ENCODE measurements at regions not wholly inside any gene's neighbourhood (a gene's known extent, or its start where the extent isn't known, plus 50 kb on each side); places are given as distances from the start of the nearest gene placed in this dataset.

- Histone ChIP-seq H3K27ac (ENCODE audit: low read length) (no peak overlapping the region), H3K4me3 (ENCODE audit: low read depth in 1 of 2, low read length in 2 of 2) (no peak overlapping the region), H3K4me1 (ENCODE audit: control insufficient read depth in 1 of 2, insufficient read depth in 2 of 2, low read length in 2 of 2) (peaks cover 0 to 3% of the 10 kb centered on the region in 2 donors), H3K27me3 (ENCODE audit: low read depth, low read length) (no peaks in the 10 kb centered on the region), H3K9me3 (ENCODE audit: control insufficient read depth in 1 of 2, low read length in 2 of 2) (no peaks in the 10 kb centered on the region), H3K36me3 (ENCODE audit: control insufficient read depth in 1 of 2, insufficient read depth in 2 of 2, low read length in 2 of 2) (no peaks in the 10 kb centered on the region)
Observed at GRCh38 chr9:18036422-18037187, 437.3 kb upstream of the ADAMTSL1 start.

GRCh38 chr9:18037981-18038380 is 436.0 kb upstream of the ADAMTSL1 start:
- Histone ChIP-seq H3K36me3 (ENCODE audit: control insufficient read depth in 1 of 2, insufficient read depth in 2 of 2, low read length in 2 of 2) (no peaks in the 10 kb centered on the region), H3K27me3 (ENCODE audit: low read depth, low read length) (no peaks in the 10 kb centered on the region), H3K9me3 (ENCODE audit: control insufficient read depth in 1 of 2, low read length in 2 of 2) (no peaks in the 10 kb centered on the region), H3K27ac (ENCODE audit: low read length) (no peak overlapping the region), H3K4me1 (ENCODE audit: control insufficient read depth in 1 of 2, insufficient read depth in 2 of 2, low read length in 2 of 2) (peaks cover 0 to 3% of the 10 kb centered on the region in 2 donors), H3K4me3 (ENCODE audit: low read depth in 1 of 2, low read length in 2 of 2) (no peak overlapping the region)

GRCh38 chr9:18040327-18040726 is 433.6 kb upstream of the ADAMTSL1 start:
- Histone ChIP-seq H3K4me1 (ENCODE audit: control insufficient read depth in 1 of 2, insufficient read depth in 2 of 2, low read length in 2 of 2) (peaks cover 0 to 3% of the 10 kb centered on the region in 2 donors), H3K9me3 (ENCODE audit: control insufficient read depth in 1 of 2, low read length in 2 of 2) (no peaks in the 10 kb centered on the region), H3K27me3 (ENCODE audit: low read depth, low read length) (no peaks in the 10 kb centered on the region), H3K36me3 (ENCODE audit: control insufficient read depth in 1 of 2, insufficient read depth in 2 of 2, low read length in 2 of 2) (no peaks in the 10 kb centered on the region), H3K27ac (ENCODE audit: low read length) (no peak overlapping the region), H3K4me3 (ENCODE audit: low read depth in 1 of 2, low read length in 2 of 2) (no peak overlapping the region)

- Histone ChIP-seq H3K27ac (ENCODE audit: low read length) (no peak overlapping the region), H3K36me3 (ENCODE audit: control insufficient read depth in 1 of 2, insufficient read depth in 2 of 2, low read length in 2 of 2) (no peaks in the 10 kb centered on the region), H3K4me3 (ENCODE audit: low read depth in 1 of 2, low read length in 2 of 2) (no peak overlapping the region), H3K9me3 (ENCODE audit: control insufficient read depth in 1 of 2, low read length in 2 of 2) (no peaks in the 10 kb centered on the region), H3K27me3 (ENCODE audit: low read depth, low read length) (no peaks in the 10 kb centered on the region), H3K4me1 (ENCODE audit: control insufficient read depth in 1 of 2, insufficient read depth in 2 of 2, low read length in 2 of 2) (peaks cover 3% of the 10 kb centered on the region in 2 donors)
Observed at GRCh38 chr9:18043978-18044377, 430.0 kb upstream of the ADAMTSL1 start.

GRCh38 chr9:18045326-18045725 is 428.6 kb upstream of the ADAMTSL1 start:
- Histone ChIP-seq H3K4me3 (ENCODE audit: low read depth in 1 of 2, low read length in 2 of 2) (no peak overlapping the region), H3K36me3 (ENCODE audit: control insufficient read depth in 1 of 2, insufficient read depth in 2 of 2, low read length in 2 of 2) (no peaks in the 10 kb centered on the region), H3K27ac (ENCODE audit: low read length) (no peak overlapping the region), H3K27me3 (ENCODE audit: low read depth, low read length) (no peaks in the 10 kb centered on the region), H3K4me1 (ENCODE audit: control insufficient read depth in 1 of 2, insufficient read depth in 2 of 2, low read length in 2 of 2) (peaks cover 3% of the 10 kb centered on the region in 2 donors), H3K9me3 (ENCODE audit: control insufficient read depth in 1 of 2, low read length in 2 of 2) (no peaks in the 10 kb centered on the region)

GRCh38 chr9:18046068-18046467 is 427.9 kb upstream of the ADAMTSL1 start:
- no peaks in the 10 kb centered on the region for H3K9me3 ChIP-seq (ENCODE audit: control insufficient read depth in 1 of 2, low read length in 2 of 2)
- H3K27me3 ChIP-seq (ENCODE audit: low read depth, low read length) = no peaks in the 10 kb centered on the region
- no peak overlapping the region for H3K27ac ChIP-seq (ENCODE audit: low read length)
- no peaks in the 10 kb centered on the region for H3K36me3 ChIP-seq (ENCODE audit: control insufficient read depth in 1 of 2, insufficient read depth in 2 of 2, low read length in 2 of 2)
- no peak overlapping the region for H3K4me3 ChIP-seq (ENCODE audit: low read depth in 1 of 2, low read length in 2 of 2)
- H3K4me1 ChIP-seq (ENCODE audit: control insufficient read depth in 1 of 2, insufficient read depth in 2 of 2, low read length in 2 of 2) = peaks cover 3% of the 10 kb centered on the region in 2 donors

GRCh38 chr9:18051638-18052037 is 422.3 kb upstream of the ADAMTSL1 start:
- H3K9me3 ChIP-seq (ENCODE audit: control insufficient read depth in 1 of 2, low read length in 2 of 2) = no peaks in the 10 kb centered on the region
- no peak overlapping the region for H3K27ac ChIP-seq (ENCODE audit: low read length)
- H3K36me3 ChIP-seq (ENCODE audit: control insufficient read depth in 1 of 2, insufficient read depth in 2 of 2, low read length in 2 of 2) = no peaks in the 10 kb centered on the region
- peaks cover 0 to 5% of the 10 kb centered on the region in 2 donors for H3K4me1 ChIP-seq (ENCODE audit: control insufficient read depth in 1 of 2, insufficient read depth in 2 of 2, low read length in 2 of 2)
- no peak overlapping the region for H3K4me3 ChIP-seq (ENCODE audit: low read depth in 1 of 2, low read length in 2 of 2)
- no peaks in the 10 kb centered on the region for H3K27me3 ChIP-seq (ENCODE audit: low read depth, low read length)

GRCh38 chr9:18052060-18052459 is 421.9 kb upstream of the ADAMTSL1 start:
- no peaks in the 10 kb centered on the region for H3K9me3 ChIP-seq (ENCODE audit: control insufficient read depth in 1 of 2, low read length in 2 of 2)
- H3K4me1 ChIP-seq (ENCODE audit: control insufficient read depth in 1 of 2, insufficient read depth in 2 of 2, low read length in 2 of 2) = peaks cover 0 to 5% of the 10 kb centered on the region in 2 donors
- H3K36me3 ChIP-seq (ENCODE audit: control insufficient read depth in 1 of 2, insufficient read depth in 2 of 2, low read length in 2 of 2) = no peaks in the 10 kb centered on the region
- H3K4me3 ChIP-seq (ENCODE audit: low read depth in 1 of 2, low read length in 2 of 2) = no peak overlapping the region
- no peak overlapping the region for H3K27ac ChIP-seq (ENCODE audit: low read length)
- no peaks in the 10 kb centered on the region for H3K27me3 ChIP-seq (ENCODE audit: low read depth, low read length)

- Histone ChIP-seq H3K4me1 (ENCODE audit: control insufficient read depth in 1 of 2, insufficient read depth in 2 of 2, low read length in 2 of 2) (peaks cover 0 to 13% of the 10 kb centered on the region in 2 donors), H3K36me3 (ENCODE audit: control insufficient read depth in 1 of 2, insufficient read depth in 2 of 2, low read length in 2 of 2) (no peaks in the 10 kb centered on the region), H3K27me3 (ENCODE audit: low read depth, low read length) (no peaks in the 10 kb centered on the region), H3K9me3 (ENCODE audit: control insufficient read depth in 1 of 2, low read length in 2 of 2) (no peaks in the 10 kb centered on the region), H3K4me3 (ENCODE audit: low read depth in 1 of 2, low read length in 2 of 2) (no peak overlapping the region), H3K27ac (ENCODE audit: low read length) (no peak overlapping the region)
Observed at GRCh38 chr9:18056269-18056992, 417.5 kb upstream of the ADAMTSL1 start.

- Histone ChIP-seq H3K27me3 (ENCODE audit: low read depth, low read length) (no peaks in the 10 kb centered on the region), H3K9me3 (ENCODE audit: control insufficient read depth in 1 of 2, low read length in 2 of 2) (no peaks in the 10 kb centered on the region), H3K4me1 (ENCODE audit: control insufficient read depth in 1 of 2, insufficient read depth in 2 of 2, low read length in 2 of 2) (peaks cover 0 to 14% of the 10 kb centered on the region in 2 donors), H3K36me3 (ENCODE audit: control insufficient read depth in 1 of 2, insufficient read depth in 2 of 2, low read length in 2 of 2) (no peaks in the 10 kb centered on the region), H3K4me3 (ENCODE audit: low read depth in 1 of 2, low read length in 2 of 2) (no peak overlapping the region), H3K27ac (ENCODE audit: low read length) (no peak overlapping the region)
Observed at GRCh38 chr9:18056993-18057369, 417.0 kb upstream of the ADAMTSL1 start.

- Histone ChIP-seq H3K9me3 (ENCODE audit: control insufficient read depth in 1 of 2, low read length in 2 of 2) (no peaks in the 10 kb centered on the region), H3K27ac (ENCODE audit: low read length) (no peak overlapping the region), H3K4me3 (ENCODE audit: low read depth in 1 of 2, low read length in 2 of 2) (no peak overlapping the region), H3K36me3 (ENCODE audit: control insufficient read depth in 1 of 2, insufficient read depth in 2 of 2, low read length in 2 of 2) (no peaks in the 10 kb centered on the region), H3K27me3 (ENCODE audit: low read depth, low read length) (no peaks in the 10 kb centered on the region), H3K4me1 (ENCODE audit: control insufficient read depth in 1 of 2, insufficient read depth in 2 of 2, low read length in 2 of 2) (peaks cover 0 to 15% of the 10 kb centered on the region in 2 donors)
Observed at GRCh38 chr9:18058564-18059442, 415.1 kb upstream of the ADAMTSL1 start.

Data from muscle layer of duodenum (tissue), 2 donors.